ENCODE measurements at regions not wholly inside any gene's neighbourhood (a gene's known extent, or its start where the extent isn't known, plus 50 kb on each side); places are given as distances from the start of the nearest gene placed in this dataset.
"Not testable (repeated sequence)": the region's sequence is repeated elsewhere in the genome, so short reads cannot be mapped to it uniquely, and the experiment has no call there.

DNA sequence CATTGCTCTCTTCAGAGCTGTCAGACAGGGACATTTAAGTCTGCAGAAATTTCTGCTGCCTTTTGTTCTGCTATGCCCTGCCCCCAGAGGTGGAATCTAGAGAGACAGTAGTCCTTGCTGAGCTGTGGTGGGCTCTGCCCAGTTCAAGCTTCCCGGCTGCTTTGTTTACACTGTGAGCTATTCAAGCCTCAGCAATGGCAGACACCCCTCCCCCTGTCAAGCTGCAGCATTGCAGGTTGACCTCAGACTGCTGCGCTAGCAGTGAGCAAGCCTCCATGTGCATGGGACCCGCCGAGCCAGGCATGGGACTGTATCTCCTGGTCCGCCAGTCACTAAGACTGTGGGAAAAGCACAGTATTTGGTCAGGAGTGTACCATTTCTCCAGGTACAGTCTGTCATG lies 53.6 kb upstream of the MAPK10 start:
- not testable (repeated sequence) for DNase-seq

DNA sequence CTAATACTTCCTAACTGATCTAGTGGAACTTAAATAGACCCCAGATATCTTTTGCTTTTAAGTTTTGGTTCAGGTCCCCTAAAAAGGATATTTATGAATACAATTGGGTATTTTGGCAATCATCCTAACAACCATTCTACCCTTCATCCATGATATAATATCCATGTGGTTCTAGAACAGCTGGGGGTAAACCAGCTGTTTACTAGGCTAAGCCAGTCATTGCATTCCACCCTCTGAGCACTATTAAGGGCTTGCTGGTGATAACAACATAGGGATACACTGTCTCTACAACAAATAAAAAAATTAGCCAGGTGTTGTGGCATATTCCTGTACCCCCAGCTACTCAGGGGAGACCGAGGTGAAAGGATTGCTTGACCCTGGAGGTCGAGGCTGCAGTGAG lies 54.8 kb upstream of the MAPK10 start:
- no peak for DNase-seq

DNA sequence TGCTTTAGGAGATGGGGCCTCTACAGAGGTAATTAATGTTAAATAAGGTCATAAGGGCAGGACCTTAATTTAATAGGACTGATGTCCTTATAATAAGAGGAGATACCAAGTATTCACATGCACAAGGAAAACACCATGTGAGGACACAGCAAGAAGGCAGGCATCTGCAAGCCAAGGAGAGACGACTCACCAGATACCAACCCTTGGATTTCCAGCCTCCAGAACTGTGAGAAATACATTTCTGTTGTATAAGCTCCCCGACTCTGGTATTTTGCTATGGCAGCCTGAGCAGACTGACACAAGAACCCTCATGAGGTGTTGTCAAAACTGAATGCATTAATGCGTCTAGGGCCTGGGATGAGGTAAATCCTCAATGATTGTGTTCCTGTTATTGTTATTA lies 56.2 kb upstream of the MAPK10 start:
- no peak for DNase-seq

DNA sequence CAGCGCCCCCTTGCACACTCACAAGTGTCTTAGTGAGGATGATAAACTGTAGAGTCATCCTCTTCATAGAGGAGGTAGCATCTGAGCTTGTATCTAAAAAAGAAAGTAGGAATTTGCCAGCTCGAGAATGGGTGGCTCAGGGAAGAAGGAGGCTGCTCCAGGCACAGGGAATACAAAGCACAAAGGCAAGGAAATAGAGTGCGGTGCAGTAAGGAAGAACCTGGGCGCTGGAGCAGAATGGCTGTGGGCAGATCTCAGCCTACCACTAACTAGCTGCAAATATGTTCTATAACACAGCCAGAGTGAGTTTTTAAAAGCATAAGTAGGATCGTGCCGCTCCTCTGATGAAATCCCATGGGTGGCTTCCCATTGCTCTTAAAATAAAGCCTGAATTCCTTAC lies 61.6 kb upstream of the MAPK10 start:
- no peak for DNase-seq

DNA sequence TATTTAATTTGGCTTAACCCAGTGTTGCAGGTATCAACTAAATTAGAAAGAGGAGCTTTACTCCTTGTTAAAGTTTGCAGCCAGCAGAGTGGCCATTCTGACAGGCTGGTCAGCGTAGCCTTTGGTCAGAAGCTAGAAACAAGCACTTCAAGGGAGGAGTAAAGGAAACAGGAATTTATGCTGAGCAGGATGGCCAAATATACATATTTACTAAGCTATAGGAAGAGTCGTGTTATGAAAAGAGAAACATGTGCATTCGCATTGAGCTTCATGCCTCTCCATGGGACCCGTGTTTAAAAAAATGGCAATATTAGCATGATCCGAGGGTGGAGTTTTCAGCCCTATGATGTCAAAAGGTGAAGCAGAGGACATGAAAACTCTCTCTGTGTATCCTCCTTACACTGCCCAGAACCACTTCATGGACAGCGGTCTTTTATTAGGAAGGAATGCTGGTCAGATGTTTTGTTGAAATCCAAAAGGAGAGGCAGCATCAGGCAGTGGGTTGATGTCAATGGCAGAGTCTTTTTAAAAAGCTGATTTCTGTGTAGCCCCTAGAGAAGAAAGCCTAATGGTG lies 71.8 kb upstream of the MAPK10 start:
- DNase-seq = no peak

DNA sequence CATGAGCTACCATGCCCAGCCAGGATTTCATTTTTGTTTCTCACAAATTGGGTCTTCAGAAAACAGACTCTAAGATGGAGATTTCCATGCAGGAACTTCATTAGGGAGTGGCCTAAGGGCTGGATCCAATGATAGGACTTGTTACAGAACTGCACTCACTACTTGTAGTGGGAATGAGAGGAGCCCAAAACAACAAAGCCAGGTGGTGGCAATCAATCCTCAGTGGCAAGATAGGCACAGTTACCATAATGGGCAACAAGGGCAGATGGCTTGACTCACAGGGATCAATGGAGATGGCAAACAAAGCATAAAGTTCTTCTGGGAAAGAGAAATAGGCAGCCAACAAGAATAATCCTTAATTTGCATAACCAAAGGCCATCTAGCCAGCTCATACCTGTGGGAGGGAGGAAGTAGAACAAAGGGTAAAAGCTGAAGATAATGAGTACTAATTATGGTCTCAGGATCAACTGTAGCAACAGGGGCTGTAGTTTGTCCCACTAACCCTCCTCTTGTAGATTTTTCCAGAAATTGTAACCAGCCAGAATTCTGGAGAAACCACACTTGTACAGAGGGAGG lies 72.8 kb upstream of the MAPK10 start:
- no peak for DNase-seq

DNA sequence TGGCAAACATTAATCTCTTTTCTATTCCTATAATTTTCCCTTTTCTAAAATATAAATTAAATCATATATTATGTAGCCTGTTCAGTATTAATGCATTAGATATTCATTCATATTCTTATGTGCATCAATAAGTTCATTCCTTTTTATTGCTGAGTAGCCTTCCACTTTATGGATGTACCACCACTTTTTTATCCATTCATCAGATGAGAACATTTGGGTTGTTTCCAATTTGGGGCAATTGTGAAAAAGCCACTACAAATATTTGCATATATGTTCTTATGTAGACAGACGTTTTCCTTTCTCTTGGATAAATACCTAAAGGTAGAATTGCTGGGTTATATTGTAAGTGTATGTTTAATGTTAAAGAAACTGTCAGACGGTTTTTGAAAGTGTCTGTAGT lies 79.4 kb upstream of the MAPK10 start:
- no peak for DNase-seq

DNA sequence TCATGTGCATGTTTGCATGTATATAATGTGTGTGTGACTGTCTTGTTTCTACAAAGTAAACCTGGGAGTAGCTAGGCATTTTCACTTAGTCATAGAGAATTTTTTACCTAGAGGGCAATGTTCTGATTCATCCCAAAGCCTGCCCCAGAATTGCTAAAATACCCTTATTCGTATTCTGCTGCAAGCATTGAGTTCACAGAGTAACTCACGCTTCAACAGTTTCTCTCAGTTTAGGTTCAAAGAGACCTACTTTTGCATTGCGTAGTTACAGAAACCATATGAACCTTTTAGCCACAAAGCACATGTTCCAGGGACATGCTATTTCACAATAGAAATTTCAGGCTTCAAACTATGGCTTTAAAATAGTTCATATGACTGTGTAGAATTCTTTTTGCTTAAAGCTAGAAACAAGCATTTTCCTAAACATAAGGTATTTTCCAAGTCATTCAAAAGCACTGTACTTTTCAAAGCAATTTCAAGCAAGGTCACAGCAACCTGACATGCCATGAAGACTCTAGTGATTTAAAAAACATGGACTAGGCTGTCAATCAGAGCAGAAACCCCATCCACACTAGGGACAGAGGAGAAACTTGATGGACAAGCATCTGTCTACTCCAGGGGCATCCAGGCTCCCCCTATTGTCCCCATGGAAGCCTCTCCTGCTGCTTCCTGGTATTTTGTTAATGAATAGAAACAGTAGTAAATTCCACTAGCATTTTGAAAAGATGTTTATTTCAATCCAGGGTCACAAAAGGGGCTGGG lies 81.5 kb upstream of the MAPK10 start:
- no peak for DNase-seq

DNA sequence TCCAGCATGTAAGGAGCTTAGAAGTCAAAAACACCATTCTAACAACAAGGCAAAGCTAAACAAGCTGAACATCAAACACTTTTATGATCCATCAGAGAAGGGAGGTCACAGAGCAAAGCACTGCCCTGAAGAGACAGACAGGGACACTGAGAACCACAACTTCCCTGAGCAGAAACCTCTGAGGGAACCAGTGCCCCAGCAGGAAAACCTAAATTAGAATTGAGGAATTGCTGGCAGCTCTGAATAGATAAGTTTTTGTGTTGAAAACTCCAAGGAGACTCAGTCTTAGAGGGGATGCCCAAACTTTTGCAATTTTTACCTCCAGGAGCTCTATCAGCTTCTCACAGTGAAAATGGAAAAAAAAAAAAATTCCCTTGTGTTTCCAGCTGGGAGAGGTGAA lies 83.0 kb upstream of the MAPK10 start:
- no peak for DNase-seq

DNA sequence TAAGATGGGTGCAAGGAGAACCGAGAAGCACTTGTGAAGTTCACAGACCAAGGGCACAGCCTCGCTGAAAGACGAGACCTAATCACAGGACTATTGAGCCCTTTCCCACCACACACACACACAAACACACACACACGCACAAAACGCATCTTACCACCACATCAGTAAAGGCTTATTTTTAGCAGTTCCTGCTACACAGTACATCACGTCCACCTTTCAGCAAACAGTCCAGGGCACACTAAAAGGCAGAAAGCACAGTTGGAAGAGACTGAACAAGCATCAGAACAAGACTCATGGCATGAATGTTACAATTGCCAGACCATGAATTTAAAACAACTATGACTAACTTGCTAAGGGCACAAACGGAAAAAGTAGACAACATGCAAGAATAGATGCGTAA lies 83.6 kb upstream of the MAPK10 start:
- no peak for DNase-seq

DNA sequence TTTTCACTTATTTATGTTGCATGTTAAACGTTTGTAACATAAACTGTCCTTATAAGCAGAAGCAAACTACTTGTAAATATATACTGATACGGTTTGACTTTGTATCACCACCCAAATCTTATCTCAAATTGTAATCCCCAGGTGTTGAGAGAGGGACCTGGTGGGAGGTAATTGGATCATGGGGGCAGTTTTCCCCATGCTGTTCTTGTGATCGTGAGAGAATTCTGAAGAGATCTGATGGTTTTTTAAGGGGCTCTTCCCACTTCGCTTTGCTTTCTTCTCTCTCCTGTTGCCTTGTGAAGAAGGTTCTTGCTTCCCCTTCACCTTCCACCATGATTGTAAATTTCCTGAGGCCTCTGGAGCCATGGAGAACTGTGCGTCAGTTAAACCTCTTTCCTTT lies 87.1 kb upstream of the MAPK10 start:
- DNase-seq = no peak

DNA sequence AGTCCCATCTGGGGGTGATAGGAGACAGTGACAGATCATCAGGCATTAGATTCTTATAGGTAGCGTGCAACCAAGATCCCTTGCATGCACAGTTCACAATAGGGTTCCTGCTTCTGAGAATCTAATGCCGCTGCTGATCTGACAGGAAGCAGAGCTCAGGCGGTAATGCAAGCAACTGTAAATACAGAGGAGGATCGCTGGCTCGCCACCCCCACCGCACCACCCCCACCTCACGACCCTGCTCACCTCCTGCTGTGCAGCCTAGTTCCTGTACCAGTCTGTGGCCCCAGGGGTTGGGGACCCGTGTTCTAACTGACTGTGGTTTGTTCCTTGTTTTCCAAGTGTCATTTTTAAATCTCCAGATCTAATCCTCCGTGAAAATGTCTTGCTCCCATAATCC lies 89.0 kb upstream of the MAPK10 start:
- no peak for DNase-seq

DNA sequence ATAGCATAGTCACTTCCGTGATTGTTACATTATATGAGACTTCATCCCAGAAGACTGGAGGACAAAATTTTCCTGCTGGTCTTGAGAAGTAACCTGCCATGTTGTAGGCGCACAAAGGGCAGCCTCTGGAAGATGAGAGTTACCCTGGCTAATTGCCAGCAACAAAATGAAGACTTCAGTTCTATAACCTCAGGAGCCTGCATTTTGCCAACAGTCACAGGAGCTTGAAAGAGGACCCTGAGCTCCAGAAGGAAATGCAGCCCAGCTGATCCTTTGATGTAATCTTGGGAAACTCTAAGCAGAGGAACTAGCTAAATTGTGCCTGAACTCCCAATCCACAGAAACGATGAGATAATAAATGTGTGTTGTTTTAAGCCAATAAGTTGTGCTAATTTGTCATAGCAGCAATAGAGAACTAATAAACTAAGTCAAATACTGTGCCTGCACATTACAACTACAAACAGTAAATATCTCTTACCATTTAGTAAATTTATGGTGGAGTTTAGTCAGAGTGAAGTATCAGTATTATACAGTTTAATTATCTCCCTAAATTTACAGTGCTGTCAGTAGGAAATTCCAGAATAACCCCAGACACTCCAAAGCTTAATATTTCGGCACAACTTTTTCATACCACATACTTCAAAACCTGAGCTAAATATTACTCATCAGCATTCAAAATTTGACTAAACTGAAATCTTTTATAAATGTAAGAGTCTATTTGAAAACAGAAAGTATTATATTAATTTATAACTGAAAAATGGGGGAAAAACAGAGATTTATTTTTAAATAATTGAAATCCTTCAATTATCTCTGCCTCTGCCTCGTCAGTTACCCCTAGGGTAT lies 90.1 kb upstream of the MAPK10 start:
- DNase-seq = no peak

DNA sequence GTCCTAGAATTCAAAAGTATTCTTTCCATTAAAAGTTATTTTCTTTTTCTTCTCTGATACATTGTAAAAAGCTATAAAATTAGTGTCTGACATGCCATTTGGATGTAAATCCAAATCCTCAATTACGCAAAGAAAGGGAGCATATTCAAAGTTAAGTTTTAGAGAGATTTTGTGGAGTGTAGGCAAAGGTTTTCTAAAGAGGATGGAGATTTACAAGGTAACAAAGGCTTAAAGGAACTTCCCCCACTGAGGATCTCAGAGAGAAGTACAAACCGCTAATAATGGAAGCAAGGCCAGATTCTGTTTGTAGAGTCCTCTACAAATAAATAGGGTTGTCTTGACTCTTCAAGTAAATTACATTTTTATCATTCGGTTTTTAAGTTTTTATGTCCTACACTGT lies 91.0 kb upstream of the MAPK10 start:
- DNase-seq = no peak

DNA sequence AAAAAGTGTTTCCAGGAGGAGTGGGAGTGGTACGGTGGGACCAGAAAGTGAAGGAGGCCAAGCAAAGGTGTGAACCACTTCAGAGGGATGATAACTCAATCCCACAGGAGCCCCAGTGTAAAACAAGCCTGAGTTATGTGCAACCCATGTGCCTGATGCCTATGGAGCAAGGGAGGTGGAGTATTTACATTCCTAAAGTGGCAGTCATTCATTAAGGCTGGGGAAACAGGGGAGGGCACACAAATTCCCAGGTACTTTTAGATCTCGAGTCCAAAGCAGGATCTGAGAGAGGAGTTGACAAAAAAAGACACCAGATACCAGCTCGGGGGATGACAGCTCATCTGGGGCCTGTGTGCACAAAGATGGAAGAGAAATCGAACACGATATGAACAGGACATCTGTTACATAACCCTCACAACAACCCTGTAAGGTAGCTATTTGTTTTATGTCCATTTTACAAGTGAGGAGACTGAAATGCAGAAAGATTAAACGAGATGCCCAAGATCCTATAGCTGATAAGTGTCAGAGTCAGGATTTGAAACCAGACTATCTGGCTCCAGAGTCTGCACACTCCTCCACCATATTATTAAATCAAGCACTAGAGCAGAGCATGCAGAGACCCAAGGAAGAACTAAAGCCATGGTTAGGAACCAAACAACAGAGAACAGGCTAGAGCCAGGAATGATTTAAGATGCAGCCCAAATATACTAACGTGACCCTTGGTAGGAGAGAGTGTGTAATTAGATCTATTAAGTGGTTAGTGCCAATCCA lies 91.9 kb upstream of the MAPK10 start:
- DNase-seq = no peak

DNA sequence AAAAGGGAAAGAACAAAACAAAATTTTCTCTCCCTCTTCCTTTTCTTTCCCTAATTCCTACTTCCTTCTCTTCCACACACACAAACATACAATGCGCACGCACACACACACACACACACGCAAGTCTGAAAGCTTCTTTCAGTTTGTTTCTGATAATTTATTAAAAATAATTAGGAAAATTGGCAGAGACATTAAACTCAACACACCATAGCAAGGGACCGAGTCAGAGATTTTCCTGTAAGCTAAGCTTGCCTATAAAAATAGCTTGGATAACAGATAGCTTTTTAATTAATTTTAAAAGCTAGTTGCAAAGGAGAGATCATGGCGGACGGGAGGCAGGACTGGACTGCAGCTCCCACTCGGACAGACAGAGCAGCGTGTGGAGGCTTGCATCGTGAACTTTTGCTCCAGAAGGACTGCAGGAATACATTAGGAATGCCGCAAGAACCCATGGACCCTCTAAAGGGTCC lies 92.6 kb upstream of the MAPK10 start:
- no peak for DNase-seq

DNA sequence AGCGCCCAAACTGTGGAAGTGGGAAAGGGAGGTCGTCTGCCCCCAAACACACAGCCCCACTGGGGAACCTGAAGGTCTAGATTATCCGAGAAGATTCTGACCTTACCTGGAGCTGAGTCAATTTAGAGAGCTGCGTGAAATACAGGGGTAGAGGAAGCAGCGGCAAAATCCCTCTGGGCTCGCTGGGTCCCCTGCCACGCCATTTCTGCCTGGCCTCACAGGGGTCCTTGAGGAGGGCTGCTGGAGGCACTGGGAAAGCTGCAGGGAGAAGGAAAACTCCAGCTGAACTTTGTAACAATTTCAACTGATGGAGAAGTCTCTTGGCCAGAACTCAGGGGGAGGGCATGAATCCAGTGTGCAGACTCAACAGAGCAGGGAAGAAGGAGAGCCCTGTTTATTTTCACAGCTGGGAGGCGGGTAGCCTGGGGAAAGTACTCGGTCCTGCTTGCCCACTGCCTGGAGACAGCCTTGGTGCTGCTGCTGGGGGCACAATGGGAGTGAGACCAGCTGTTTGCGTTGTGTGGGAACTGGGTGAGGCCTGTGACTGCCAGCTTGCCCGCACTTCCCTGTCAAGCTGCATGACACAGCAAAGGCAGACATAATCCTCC lies 93.2 kb upstream of the MAPK10 start:
- DNase-seq = no peak

DNA sequence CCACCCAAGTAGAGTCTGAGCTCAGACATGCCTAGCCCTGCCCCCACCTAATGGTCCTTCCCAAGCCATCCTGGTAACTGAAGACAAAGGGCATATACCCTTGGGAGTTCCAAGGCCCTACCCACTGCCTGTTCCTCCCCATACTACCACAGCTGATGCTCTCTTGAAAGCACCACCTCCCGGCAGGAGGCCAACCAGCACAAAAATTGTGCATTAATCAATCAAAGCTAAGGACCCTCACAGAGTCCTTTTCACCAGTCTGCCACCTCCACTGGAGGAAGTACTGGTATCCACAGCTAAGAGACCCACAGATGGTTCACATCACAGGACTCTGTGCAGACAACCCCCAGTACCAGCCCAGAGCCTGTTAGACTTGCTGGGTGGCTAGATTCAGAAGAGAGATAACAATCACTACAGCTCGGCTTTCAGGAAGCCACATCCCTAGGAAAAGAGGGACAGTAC lies 93.8 kb upstream of the MAPK10 start:
- DNase-seq = peak; percentile 17

DNA sequence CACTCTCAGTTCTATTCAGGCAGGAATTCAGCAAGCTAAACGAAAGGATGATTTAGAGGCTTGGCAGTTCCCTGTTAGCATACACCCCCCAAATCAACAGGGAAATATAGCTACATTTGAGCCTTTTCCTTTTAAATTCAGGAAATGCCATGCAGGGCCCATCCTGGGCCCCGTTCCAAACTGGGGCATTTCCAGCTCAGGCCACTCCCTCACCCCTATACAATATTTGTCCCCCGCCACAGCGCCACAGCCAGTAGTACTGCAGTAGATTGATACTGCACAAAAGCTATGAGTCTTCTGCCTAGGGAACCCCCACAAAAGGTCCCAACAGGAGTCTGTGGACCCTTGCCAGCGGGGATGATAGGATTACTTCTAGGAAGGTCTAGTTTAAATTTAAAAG lies 102.0 kb upstream of the MAPK10 start:
- DNase-seq = no peak

DNA sequence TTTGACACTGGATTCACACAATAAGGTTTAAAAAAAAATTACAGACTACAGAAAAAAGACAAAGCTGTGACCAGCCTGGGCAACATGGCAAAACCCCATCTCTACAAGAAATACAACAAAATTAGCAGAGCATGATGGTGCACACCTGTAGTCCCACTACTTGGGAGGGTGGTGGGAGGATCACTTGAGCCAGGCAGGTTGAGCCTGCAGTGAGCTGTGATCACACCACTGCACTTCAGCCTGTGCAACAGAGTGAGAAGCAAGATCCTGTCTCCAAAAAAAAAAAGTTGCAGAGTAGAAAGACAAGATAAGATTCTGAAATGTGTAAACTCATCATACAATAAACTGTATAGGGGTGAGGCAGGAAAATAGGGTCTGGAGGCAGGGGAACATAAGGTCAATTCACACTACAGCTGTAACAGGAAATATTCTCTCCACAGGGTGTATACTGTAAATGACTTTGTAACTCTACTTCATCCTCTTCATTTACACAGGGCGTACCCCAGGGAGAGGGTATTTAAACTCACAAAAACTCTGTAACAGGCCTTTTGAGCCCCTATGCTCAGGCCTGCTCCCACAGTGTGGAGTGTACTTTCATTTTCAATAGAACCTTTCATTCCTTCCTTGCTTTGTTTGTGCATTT lies 112.6 kb upstream of the MAPK10 start:
- no peak for DNase-seq

DNA sequence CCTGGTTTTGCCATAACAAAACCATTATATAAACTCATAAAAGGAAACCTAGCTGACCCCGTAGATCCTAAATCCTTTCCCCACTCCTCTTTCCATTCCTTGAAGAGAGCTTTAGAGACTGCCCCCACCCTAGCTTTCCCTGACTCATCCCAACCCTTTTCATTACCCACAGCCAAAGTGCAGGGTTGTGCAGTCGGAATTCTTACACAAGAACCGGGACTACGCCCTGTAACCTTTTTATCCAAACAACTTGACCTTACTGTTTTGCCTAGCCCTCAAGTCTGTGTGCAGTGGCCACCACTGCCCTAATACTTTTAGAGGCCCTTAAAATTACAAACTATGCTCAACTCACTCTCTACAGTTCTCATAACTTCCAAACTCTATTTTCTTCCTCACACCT lies 116.0 kb upstream of the PTPN13 start:
- DNase-seq = not testable (repeated sequence)

DNA sequence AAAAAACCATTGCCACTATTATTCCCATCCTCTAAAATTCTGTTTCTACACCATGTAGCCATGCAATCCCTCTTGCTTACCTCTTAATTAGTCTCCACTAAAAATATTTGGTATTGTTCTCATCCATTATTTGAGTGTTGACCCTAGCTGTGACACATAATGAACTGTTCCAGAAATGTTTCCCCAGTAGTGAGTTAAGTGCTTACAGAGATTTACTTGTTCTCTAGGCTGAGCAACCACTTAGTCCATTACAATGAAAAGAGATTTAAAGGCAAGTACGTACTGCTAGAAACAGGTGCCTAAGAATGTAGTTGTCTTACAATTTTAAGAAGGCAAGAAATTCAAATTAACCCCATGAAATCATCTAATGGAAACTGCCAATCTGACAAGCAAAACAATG lies 112.7 kb upstream of the PTPN13 start:
- DNase-seq = no peak

Measured in NCI-H1092 (cell line).